Astrocyte of the spinal cord (primary cell): ENCODE measurements at regions not wholly inside any gene's neighbourhood (a gene's known extent, or its start where the extent isn't known, plus 50 kb on each side); places are given as distances from the start of the nearest gene placed in this dataset.
A peak's percentile ranks its signal among the peaks of the same experiment; 100 is the strongest.

ENCODE experiments used
- DNase-seq: peaks from one replicate; pipeline ENCODE4 v3.0.0; 2011; ENCODE audit warnings: low read depth, low spot score
- H3K4me3 ChIP-seq: 2 replicates; pipeline ENCODE4 v1.5.1; 2011; ENCODE audit warnings: low read depth, mild to moderate bottlenecking, low read length, moderate library complexity
- in situ Hi-C: cut with HindIII; loops from 2 replicates; pipeline ENCODE4 v1.10.0; 2017; ENCODE audit warnings: low sequenced_read_pairs
- TF ChIP-seq, protein P1 (sequence below): IDR thresholded peaks from 2 replicates; pipeline ENCODE4 v1.5.1; 2012; ENCODE audit warnings: low read depth, mild to moderate bottlenecking, low read length, inconsistent platforms

DNA sequence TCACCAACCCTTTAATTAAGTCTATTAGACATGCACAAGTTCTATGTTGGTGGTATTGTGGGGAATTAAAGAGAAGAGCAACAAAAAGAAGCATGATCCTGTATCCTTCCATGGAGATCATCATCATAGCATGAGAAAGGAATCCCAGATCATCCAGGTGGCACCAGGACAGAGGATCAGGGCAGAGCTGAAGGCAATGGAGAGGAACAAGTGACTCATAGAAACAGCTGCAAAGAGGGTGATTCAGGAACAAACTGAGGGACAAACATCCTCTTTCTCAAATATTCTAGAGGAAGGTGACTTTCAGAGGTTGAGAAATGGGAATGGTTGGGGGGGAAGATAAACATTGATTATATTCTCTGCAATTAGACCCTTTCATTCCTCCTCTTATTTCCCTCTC, 105.5 kb upstream of the OTUD4 start:
- in situ Hi-C loops: no loop called here
- TF ChIP-seq, protein P1, sequence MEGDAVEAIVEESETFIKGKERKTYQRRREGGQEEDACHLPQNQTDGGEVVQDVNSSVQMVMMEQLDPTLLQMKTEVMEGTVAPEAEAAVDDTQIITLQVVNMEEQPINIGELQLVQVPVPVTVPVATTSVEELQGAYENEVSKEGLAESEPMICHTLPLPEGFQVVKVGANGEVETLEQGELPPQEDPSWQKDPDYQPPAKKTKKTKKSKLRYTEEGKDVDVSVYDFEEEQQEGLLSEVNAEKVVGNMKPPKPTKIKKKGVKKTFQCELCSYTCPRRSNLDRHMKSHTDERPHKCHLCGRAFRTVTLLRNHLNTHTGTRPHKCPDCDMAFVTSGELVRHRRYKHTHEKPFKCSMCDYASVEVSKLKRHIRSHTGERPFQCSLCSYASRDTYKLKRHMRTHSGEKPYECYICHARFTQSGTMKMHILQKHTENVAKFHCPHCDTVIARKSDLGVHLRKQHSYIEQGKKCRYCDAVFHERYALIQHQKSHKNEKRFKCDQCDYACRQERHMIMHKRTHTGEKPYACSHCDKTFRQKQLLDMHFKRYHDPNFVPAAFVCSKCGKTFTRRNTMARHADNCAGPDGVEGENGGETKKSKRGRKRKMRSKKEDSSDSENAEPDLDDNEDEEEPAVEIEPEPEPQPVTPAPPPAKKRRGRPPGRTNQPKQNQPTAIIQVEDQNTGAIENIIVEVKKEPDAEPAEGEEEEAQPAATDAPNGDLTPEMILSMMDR: no peak
- DNase-seq: peak; percentile 38
- no peak overlapping the region for H3K4me3 ChIP-seq

DNA sequence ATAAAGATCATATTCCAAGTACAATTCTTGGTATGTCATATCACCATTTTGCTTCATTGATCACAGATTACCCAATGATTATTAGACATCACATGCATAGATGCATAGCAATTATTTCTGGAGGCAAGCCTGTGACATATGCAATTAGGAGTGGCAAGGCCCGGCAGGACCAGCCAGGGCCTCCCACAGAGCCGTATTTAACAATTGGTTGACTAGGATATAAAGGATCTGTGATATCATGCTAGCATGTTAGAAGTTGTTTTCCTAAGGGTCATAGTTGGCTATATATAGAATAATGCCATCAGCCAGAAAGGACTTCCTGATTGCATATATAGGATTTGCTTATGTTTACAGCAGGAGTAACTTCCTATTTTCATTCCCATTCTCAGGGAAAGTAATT, 103.5 kb upstream of the OTUD4 start:
- TF ChIP-seq, protein P1: no peak
- H3K4me3 ChIP-seq: no peak overlapping the region
- in situ Hi-C loops: no loop called here
- DNase-seq: no peak

DNA sequence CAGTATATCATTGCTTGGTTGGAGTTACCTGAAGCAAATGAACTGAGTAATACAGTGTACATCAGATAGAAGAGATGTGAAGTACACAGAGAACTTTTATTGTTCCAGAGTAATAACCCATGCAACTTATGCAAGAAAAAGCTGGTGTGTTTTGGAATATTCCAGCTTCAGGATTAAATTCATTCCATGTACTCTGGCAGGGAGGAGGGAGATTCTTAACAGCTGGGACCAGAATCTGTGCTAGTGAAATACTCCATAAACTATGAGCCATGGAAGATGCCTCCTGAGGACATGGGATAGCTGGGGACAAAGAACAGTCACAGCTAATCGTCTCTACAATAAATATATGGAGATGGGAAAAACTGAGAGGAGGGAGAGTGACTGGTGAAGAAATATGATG, 101.6 kb upstream of the OTUD4 start:
- no peak for DNase-seq
- H3K4me3 ChIP-seq: no peak overlapping the region
- in situ Hi-C loops: no loop called here
- TF ChIP-seq, protein P1: no peak

DNA sequence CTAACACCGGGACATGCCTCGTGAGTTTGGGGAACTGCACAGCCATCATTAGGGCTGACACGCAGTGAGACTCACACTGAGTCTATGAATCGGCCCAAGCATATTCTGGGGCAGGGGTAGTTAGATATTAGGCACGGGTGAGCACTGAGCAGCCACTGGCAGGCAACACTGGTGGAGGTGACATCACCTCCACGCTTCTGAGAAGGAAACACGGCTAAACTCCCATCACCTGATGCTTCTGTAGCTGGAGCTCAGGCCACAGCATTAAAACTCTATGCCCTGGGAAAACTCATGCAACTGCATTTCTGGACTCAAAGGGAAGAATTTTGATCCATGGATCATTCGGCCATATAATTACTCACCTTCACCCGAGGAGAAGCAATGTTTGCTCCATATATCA, 100.8 kb upstream of the OTUD4 start:
- H3K4me3 ChIP-seq: no peak overlapping the region
- TF ChIP-seq, protein P1: no peak
- DNase-seq: no peak
- in situ Hi-C loops: no loop called here

DNA sequence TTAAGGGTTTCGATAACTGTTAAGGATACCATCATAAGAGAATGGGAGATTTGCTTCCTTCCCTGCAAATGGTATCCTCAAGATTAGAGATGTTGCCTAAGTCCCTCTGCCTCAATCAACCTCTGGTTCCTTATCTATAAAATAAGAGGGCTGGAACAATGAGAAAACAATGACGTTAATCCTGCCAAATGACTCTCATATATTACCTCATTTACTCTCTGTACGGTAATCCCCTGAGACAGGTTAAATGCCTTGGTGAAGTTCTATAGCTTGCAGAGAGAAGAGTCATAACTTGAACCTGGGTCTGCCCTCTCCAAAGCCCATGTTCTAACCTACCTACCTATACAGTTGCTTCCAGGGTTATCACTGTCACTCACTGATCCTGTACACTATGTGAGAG, 100.2 kb upstream of the OTUD4 start:
- DNase-seq: no peak
- TF ChIP-seq, protein P1: no peak
- in situ Hi-C loops: no loop called here
- no peak overlapping the region for H3K4me3 ChIP-seq

DNA sequence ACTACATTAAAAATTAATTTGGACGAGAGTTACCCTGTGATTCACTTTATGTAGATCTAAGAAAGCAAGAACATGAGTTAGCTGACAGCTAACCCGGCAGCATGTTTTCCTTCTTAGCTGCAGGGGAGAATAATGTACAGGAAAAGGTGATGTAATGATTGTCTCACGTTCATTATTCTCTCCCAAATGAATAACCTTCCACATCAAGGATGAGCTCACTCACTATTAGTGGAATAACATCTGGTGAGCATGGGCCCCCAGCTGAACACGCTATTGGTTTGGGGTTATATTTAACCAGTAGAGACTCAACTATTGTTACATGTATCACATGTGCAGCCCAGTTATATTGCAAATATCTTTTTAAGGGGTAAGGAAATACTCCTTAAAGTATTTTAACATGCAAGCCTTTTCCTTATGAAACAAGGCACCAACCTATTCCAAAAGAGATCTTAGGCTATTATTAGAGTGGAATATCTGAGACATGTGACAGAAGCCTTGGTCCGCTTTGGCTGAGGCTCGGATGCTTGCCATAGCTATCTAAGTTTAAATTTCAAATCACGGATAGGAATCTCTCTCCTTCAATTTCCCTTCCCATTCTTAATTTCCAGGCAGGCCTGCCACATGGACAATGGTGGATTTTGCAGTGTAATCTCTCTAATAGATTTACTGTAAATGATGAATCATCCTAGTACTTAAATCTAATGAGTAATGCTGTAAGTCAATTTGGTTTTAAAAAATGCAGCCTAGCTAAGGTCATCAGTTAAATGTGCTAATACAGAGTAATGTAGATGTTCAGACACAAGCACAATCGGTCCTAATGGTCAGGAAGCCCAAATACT, 99.0 kb upstream of the OTUD4 start:
- DNase-seq: peak; percentile 85
- no peak overlapping the region for H3K4me3 ChIP-seq
- in situ Hi-C loops: no loop called here

More for the DNA sequence above, 99.0 kb upstream of the OTUD4 start:
- TF ChIP-seq, protein P1: no peak
